GM12878 (cell line): ENCODE measurements at regions not wholly inside any gene's neighbourhood (a gene's known extent, or its start where the extent isn't known, plus 50 kb on each side); places are given as distances from the start of the nearest gene placed in this dataset.

Experiments used
- ATAC-seq: fragments of 200-7000 bp; cut with Tn5 transposase; 3 replicates; pipeline ENCODE4 v1.9.1; 2020; ENCODE audit warnings: mild to moderate bottlenecking, moderate library complexity
- BruUV-seq: library from RNA; stranded (reverse); fragments of 400-500 nt; replicated peaks from 2 replicates; lab custom pipeline; 2021; lab: Mats Ljungman, UMichigan
- CTCF ChIA-PET: fragments of 300-600 bp; sonication (Branson Sonifier 250); formaldehyde crosslinking; extraction: SDS; loops from one replicate; lab custom pipeline; 2021; ENCODE audit warnings: inconsistent platforms; lab: Yijun Ruan, JAX
- POLR2A ChIA-PET: fragments of 350-600 bp; formaldehyde crosslinking; extraction: SDS; loops from one replicate; lab custom pipeline; 2021; ENCODE audit warnings: inconsistent platforms; lab: Charles Lee
- RAD21 ChIA-PET: fragments of 300-600 bp; sonication (Branson Sonifier 250); formaldehyde crosslinking; loops from one replicate; lab custom pipeline; 2023; ENCODE audit warnings: antibody characterized with exemption; ENCODE audit not compliant: unreplicated experiment; lab: Charles Lee
- SMC1A ChIA-PET: fragments of 300-600 bp; sonication (Branson Sonifier 250); formaldehyde crosslinking; loops from one replicate; lab custom pipeline; 2023; ENCODE audit not compliant: unreplicated experiment, uncharacterized antibody; lab: Charles Lee
- DNase-seq: peaks from one replicate; pipeline ENCODE4 v3.0.0-alpha.2; 2011; ENCODE audit warnings: low read depth, low spot score
- FAIRE-seq: peaks from 3 replicates; lab custom pipeline; 2011; peaks lifted over from hg19 to GRCh38; lab: Jason Lieb, UNC
- H2AFZ ChIP-seq: 2 replicates; pipeline ENCODE4 v1.6.0; 2011; ENCODE audit warnings: low read depth, low read length, control low read depth; ENCODE audit not compliant: control insufficient read depth
- H3K27ac ChIP-seq: 2 replicates; pipeline ENCODE4 v1.5.1; 2011; ENCODE audit warnings: control low read depth; ENCODE audit not compliant: control insufficient read depth, insufficient read depth
- H3K27me3 ChIP-seq, 2 experiments: replicated peaks in 1 of 2; 2 replicates each; pipeline versions ENCODE4 v1.6.0 to v1.6.1; 2011; ENCODE audit warnings: low read length in 1 of 2; ENCODE audit not compliant: control insufficient read depth in 2 of 2, insufficient read depth in 2 of 2
- H3K36me3 ChIP-seq, 2 experiments: 2 replicates each; pipeline ENCODE4 v1.5.1; 2011; ENCODE audit warnings: low read length in 1 of 2; ENCODE audit not compliant: control insufficient read depth in 2 of 2, insufficient read depth in 2 of 2
- H3K4me1 ChIP-seq: 2 replicates; pipeline ENCODE4 v1.6.1; 2011; ENCODE audit warnings: mild to moderate bottlenecking, low read length, moderate library complexity, mixed read lengths; ENCODE audit not compliant: control insufficient read depth, insufficient read depth
- H3K4me2 ChIP-seq: 2 replicates; pipeline ENCODE4 v1.6.0; 2011; ENCODE audit warnings: control low read depth; ENCODE audit not compliant: control insufficient read depth, insufficient read depth
- H3K4me3 ChIP-seq: fragments of 200-600 bp; sonication (generic); 2 replicates; pipeline ENCODE4 v1.5.1; 2016
- H3K79me2 ChIP-seq: 2 replicates; pipeline ENCODE4 v1.6.0; 2011; ENCODE audit warnings: low read length; ENCODE audit not compliant: control insufficient read depth, insufficient read depth
- H3K9ac ChIP-seq: 2 replicates; pipeline ENCODE4 v1.8.0; 2011; ENCODE audit warnings: low read length, control low read depth, mixed read lengths; ENCODE audit not compliant: control insufficient read depth, insufficient read depth
- H3K9me3 ChIP-seq: replicated peaks from 3 replicates; pipeline ENCODE4 v1.5.1; 2011; ENCODE audit warnings: mild to moderate bottlenecking, low read length; ENCODE audit not compliant: control insufficient read depth, insufficient read depth
- H4K20me1 ChIP-seq: 2 replicates; pipeline ENCODE4 v1.6.0; 2011; ENCODE audit not compliant: control insufficient read depth, insufficient read depth
- BCL11A ChIP-seq: IDR thresholded peaks from 2 replicates; pipeline ENCODE4 v1.6.1; 2011; ENCODE audit warnings: low read depth, low read length
- IKZF2 ChIP-seq, 2 experiments: fragments of 450-650 bp; IDR thresholded peaks; 2 replicates each; pipeline ENCODE4 v1.6.1; 2017; ENCODE audit warnings: mild to moderate bottlenecking in 2 of 2, moderate library complexity in 2 of 2
- JUNB ChIP-seq: IDR thresholded peaks from 2 replicates; pipeline ENCODE4 v1.6.1; 2016; ENCODE audit warnings: antibody characterized with exemption, mild to moderate bottlenecking
- LARP7 ChIP-seq: fragments of 450-650 bp; IDR thresholded peaks from 2 replicates; pipeline ENCODE4 v1.6.1; 2017; ENCODE audit warnings: mild to moderate bottlenecking
- MYB ChIP-seq: fragments of 150-350 bp; IDR thresholded peaks from 2 replicates; pipeline ENCODE4 v1.6.1; 2014; ENCODE audit warnings: mild to moderate bottlenecking, low read depth, low read length, borderline replicate concordance
- NR2C2 ChIP-seq: IDR thresholded peaks from 2 replicates; pipeline ENCODE4 v1.6.1; 2011; ENCODE audit warnings: borderline replicate concordance, low read depth; ENCODE audit not compliant: control insufficient read depth, insufficient read length
- PAX8 ChIP-seq: fragments of 450-650 bp; IDR thresholded peaks from 2 replicates; pipeline ENCODE4 v1.6.1; 2017; ENCODE audit warnings: mild to moderate bottlenecking, moderate library complexity
- WGBS: methylation state at CpG from one replicate; pipeline ENCODE4 v1.1.6; 2016; ENCODE audit warnings: low lambda C conversion rate; ENCODE audit not compliant: insufficient replicate concordance, insufficient coverage; ENCODE audit errors: missing lambda C conversion rate; 5-methylcytosine and 5-hydroxymethylcytosine counted together
- in situ Hi-C: fragments of 300-500 bp; cut with MboI; formaldehyde crosslinking; loops from 9 replicates; pipeline ENCODE4 v1.14.3; 2018; ENCODE audit warnings: mixed read lengths
- intact Hi-C: fragments of 100-400 bp; cut with micrococcal nuclease; formaldehyde crosslinking; loops from one replicate; pipeline ENCODE4 v1.14.2; 2022; ENCODE audit not compliant: unreplicated experiment
- TF ChIP-seq, protein P1 (sequence below): fragments of 450-650 bp; IDR thresholded peaks from 2 replicates; pipeline ENCODE4 v1.6.1; 2016; ENCODE audit warnings: mild to moderate bottlenecking
- TF ChIP-seq, protein P2 (sequence below): IDR thresholded peaks from 2 replicates; pipeline ENCODE4 v1.6.1; 2012; ENCODE audit warnings: low read depth, low read length, improper control_type of control experiment
- TF ChIP-seq, protein P3 (sequence below): fragments of 150-350 bp; IDR thresholded peaks from 2 replicates; pipeline ENCODE4 v1.6.1; 2014; ENCODE audit warnings: mild to moderate bottlenecking, low read depth, low read length
- TF ChIP-seq, protein P4 (sequence below): fragments of 450-650 bp; IDR thresholded peaks from 2 replicates; pipeline ENCODE4 v1.6.1; 2017; ENCODE audit warnings: mild to moderate bottlenecking, moderate library complexity

DNA sequence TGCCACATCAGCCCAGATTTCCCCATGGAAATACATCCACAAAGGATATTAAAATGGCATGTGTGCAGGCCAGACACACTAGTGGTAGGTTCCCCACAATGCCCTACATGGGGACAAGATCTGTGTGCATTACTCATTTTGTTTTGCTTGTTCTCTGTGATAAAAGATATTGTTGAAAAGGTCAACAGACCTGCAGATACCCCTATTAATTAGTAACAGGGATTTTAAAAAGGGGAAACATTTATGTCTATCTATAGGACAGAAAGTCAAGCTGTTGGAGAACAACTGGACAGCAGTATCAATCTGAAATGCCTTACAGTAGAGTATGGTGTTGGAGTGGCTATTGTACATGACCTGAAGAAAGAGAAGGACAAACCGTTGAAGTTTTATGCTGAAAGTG, 596.0 kb upstream of the GRM7 start (continued):
- TF ChIP-seq, protein P1, sequence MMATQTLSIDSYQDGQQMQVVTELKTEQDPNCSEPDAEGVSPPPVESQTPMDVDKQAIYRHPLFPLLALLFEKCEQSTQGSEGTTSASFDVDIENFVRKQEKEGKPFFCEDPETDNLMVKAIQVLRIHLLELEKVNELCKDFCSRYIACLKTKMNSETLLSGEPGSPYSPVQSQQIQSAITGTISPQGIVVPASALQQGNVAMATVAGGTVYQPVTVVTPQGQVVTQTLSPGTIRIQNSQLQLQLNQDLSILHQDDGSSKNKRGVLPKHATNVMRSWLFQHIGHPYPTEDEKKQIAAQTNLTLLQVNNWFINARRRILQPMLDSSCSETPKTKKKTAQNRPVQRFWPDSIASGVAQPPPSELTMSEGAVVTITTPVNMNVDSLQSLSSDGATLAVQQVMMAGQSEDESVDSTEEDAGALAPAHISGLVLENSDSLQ: no peak

DNA sequence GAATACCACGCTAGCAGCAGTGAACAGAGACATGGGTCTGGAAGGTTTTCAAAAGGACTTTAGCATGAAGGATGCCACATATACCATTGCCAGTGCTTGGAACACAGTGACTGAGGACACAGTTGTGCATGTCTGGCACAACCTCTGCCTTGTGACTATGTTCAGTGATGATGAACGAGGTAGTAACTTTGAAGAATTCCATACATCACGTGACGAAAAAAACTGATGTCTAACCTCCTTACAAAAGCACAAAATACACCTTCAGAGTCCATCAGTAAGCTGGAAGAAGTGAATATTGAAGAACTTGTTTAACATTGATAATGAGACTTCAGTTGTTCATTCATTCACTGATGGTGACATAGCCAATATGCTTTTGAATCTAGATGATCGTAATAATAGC, 594.8 kb upstream of the GRM7 start:
- DNase-seq (no peak), FAIRE-seq (no peak), ATAC-seq (no peak)
- Histone ChIP-seq H4K20me1 (no peaks in the 10 kb centered on the region), H3K9me3 (no peaks in the 10 kb centered on the region; the same call in 2 of the 3 replicates), H3K36me3 (no peaks in the 10 kb centered on the region), H3K4me3 (no peak overlapping the region), H3K9ac (no peak overlapping the region), H3K4me1 (no peaks in the 10 kb centered on the region), H3K79me2 (no peaks in the 10 kb centered on the region), H3K27ac (no peak overlapping the region), H2AFZ (no peak overlapping the region), H3K4me2 (no peak overlapping the region), H3K27me3 (no peaks in the 10 kb centered on the region)
- intact Hi-C loops (no loop called here), in situ Hi-C loops (no loop called here)
- CTCF ChIA-PET: no interaction called here
- RAD21 ChIA-PET: no interaction called here
- TF ChIP-seq IKZF2 (IDR thresholded peaks at IDR 0.05) (no peak), PAX8 (no peak), JUNB (no peak), LARP7 (no peak), BCL11A (no peak), MYB (no peak), NR2C2 (no peak)
- TF ChIP-seq, protein P2, sequence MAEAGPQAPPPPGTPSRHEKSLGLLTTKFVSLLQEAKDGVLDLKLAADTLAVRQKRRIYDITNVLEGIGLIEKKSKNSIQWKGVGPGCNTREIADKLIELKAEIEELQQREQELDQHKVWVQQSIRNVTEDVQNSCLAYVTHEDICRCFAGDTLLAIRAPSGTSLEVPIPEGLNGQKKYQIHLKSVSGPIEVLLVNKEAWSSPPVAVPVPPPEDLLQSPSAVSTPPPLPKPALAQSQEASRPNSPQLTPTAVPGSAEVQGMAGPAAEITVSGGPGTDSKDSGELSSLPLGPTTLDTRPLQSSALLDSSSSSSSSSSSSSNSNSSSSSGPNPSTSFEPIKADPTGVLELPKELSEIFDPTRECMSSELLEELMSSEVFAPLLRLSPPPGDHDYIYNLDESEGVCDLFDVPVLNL: no peak
- TF ChIP-seq, protein P3, sequence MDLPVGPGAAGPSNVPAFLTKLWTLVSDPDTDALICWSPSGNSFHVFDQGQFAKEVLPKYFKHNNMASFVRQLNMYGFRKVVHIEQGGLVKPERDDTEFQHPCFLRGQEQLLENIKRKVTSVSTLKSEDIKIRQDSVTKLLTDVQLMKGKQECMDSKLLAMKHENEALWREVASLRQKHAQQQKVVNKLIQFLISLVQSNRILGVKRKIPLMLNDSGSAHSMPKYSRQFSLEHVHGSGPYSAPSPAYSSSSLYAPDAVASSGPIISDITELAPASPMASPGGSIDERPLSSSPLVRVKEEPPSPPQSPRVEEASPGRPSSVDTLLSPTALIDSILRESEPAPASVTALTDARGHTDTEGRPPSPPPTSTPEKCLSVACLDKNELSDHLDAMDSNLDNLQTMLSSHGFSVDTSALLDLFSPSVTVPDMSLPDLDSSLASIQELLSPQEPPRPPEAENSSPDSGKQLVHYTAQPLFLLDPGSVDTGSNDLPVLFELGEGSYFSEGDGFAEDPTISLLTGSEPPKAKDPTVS: no peak
- TF ChIP-seq, protein P4, sequence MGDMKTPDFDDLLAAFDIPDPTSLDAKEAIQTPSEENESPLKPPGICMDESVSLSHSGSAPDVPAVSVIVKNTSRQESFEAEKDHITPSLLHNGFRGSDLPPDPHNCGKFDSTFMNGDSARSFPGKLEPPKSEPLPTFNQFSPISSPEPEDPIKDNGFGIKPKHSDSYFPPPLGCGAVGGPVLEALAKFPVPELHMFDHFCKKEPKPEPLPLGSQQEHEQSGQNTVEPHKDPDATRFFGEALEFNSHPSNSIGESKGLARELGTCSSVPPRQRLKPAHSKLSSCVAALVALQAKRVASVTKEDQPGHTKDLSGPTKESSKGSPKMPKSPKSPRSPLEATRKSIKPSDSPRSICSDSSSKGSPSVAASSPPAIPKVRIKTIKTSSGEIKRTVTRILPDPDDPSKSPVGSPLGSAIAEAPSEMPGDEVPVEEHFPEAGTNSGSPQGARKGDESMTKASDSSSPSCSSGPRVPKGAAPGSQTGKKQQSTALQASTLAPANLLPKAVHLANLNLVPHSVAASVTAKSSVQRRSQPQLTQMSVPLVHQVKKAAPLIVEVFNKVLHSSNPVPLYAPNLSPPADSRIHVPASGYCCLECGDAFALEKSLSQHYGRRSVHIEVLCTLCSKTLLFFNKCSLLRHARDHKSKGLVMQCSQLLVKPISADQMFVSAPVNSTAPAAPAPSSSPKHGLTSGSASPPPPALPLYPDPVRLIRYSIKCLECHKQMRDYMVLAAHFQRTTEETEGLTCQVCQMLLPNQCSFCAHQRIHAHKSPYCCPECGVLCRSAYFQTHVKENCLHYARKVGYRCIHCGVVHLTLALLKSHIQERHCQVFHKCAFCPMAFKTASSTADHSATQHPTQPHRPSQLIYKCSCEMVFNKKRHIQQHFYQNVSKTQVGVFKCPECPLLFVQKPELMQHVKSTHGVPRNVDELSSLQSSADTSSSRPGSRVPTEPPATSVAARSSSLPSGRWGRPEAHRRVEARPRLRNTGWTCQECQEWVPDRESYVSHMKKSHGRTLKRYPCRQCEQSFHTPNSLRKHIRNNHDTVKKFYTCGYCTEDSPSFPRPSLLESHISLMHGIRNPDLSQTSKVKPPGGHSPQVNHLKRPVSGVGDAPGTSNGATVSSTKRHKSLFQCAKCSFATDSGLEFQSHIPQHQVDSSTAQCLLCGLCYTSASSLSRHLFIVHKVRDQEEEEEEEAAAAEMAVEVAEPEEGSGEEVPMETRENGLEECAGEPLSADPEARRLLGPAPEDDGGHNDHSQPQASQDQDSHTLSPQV: no peak
- no TSS peak for BruUV-seq
- WGBS: 52% methylated on average over 5 of the region's 5 CpGs
- POLR2A ChIA-PET: no interaction called here
- SMC1A ChIA-PET: interaction anchor here (1.1 kb wide), 1 partner anchor 9 kb away, joined by 3 read pairs; no protein-coding TSS in a partner anchor
